Stimulated activated CD8-positive, alpha-beta memory T cell treated with anti-CD3 and anti-CD28 coated beads, Interleukin-7, amount 100 ng/mL, for 48 hours (primary cell): ENCODE measurements at regions not wholly inside any gene's neighbourhood (a gene's known extent, or its start where the extent isn't known, plus 50 kb on each side); places are given as distances from the start of the nearest gene placed in this dataset.
"Not testable (repeated sequence)": the region's sequence is repeated elsewhere in the genome, so short reads cannot be mapped to it uniquely, and the experiment has no call there.

Experiments used
- DNase-seq, 2 donors: peaks; one replicate each; pipeline ENCODE4 v3.0.0-alpha.2; 2020; ENCODE audit warnings: low read depth in 1 of 2; ENCODE audit errors: extremely low read depth in 1 of 2

- no peak for DNase-seq
Observed at GRCh38 chrX:140343226-140343868, 161.5 kb downstream of the SOX3 start.

GRCh38 chrX:140342410-140342809 lies 162.5 kb downstream of the SOX3 start:
- no peak for DNase-seq

- no peak for DNase-seq
Observed at GRCh38 chrX:140337263-140337662, 167.6 kb downstream of the SOX3 start.

GRCh38 chrX:140318296-140318695 lies 186.6 kb downstream of the SOX3 start:
- no peak for DNase-seq

- no peak for DNase-seq
Observed at GRCh38 chrX:140317462-140317861, 187.4 kb downstream of the SOX3 start.

GRCh38 chrX:140298960-140299825 lies 205.7 kb downstream of the SOX3 start:
- no peak for DNase-seq

- no peak for DNase-seq
Observed at GRCh38 chrX:140297273-140297672, 207.6 kb downstream of the SOX3 start.

GRCh38 chrX:140292961-140293360 lies 211.9 kb downstream of the SOX3 start:
- no peak for DNase-seq

- DNase-seq = no peak
Observed at GRCh38 chrX:140292188-140292587, 212.7 kb downstream of the SOX3 start.

GRCh38 chrX:140274811-140275525 lies 229.9 kb downstream of the SOX3 start:
- DNase-seq = no peak

GRCh38 chrX:140273921-140274320 lies 230.9 kb downstream of the SOX3 start:
- DNase-seq = no peak

- DNase-seq = no peak
Observed at GRCh38 chrX:140250391-140250790, 254.5 kb downstream of the SOX3 start.

- no peak for DNase-seq
Observed at GRCh38 chrX:140249088-140249487, 255.8 kb downstream of the SOX3 start.

GRCh38 chrX:140229191-140229590 lies 263.9 kb upstream of the CXorf66 start:
- no peak for DNase-seq

GRCh38 chrX:140226037-140226436 lies 260.7 kb upstream of the CXorf66 start:
- not testable (repeated sequence) for DNase-seq

- not testable (repeated sequence) for DNase-seq
Observed at GRCh38 chrX:140215894-140216293, 250.6 kb upstream of the CXorf66 start.

- DNase-seq = not testable (repeated sequence)
Observed at GRCh38 chrX:140214518-140214917, 249.2 kb upstream of the CXorf66 start.

- no peak for DNase-seq
Observed at GRCh38 chrX:140206657-140207056, 241.3 kb upstream of the CXorf66 start.

GRCh38 chrX:140190441-140191108 lies 225.3 kb upstream of the CXorf66 start:
- DNase-seq = no peak

- no peak for DNase-seq
Observed at GRCh38 chrX:140180585-140180984, 215.3 kb upstream of the CXorf66 start.

GRCh38 chrX:140177821-140178220 lies 212.5 kb upstream of the CXorf66 start:
- no peak for DNase-seq
